Stimulated activated CD4-positive, alpha-beta T cell treated with anti-CD3 and anti-CD28 coated beads, Interleukin-4, amount 100 ng/mL, for 48 hours (primary cell): ENCODE measurements at regions not wholly inside any gene's neighbourhood (a gene's known extent, or its start where the extent isn't known, plus 50 kb on each side); places are given as distances from the start of the nearest gene placed in this dataset.

Source experiments
- DNase-seq, 2 donors: peaks; one replicate each; pipeline ENCODE4 v3.0.0-alpha.2; 2020; ENCODE audit warnings: low read depth in 2 of 2

GRCh38 chr17:73724341-73724740, 80.1 kb upstream of the SDK2 start:
- DNase-seq: no peak

DNA sequence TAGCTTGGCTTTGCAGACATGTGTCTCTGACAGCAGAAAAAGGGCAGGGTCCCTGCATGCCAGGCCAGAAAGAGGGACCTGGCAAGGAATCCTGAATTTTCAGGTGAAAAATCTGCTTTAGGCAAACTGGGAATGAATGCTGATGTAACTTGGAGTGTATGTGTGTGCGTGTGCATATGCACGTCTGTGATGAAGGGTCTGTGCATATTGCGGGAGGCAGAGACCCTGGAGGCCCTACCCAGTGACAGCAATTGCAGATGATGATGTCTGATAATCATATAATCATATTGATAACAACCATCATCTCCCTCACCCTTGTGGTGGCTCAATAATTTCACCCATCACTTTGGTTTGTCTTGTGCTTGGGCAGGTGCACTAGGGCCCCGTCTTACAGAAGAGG, 80.7 kb upstream of the SDK2 start:
- no peak for DNase-seq

DNA sequence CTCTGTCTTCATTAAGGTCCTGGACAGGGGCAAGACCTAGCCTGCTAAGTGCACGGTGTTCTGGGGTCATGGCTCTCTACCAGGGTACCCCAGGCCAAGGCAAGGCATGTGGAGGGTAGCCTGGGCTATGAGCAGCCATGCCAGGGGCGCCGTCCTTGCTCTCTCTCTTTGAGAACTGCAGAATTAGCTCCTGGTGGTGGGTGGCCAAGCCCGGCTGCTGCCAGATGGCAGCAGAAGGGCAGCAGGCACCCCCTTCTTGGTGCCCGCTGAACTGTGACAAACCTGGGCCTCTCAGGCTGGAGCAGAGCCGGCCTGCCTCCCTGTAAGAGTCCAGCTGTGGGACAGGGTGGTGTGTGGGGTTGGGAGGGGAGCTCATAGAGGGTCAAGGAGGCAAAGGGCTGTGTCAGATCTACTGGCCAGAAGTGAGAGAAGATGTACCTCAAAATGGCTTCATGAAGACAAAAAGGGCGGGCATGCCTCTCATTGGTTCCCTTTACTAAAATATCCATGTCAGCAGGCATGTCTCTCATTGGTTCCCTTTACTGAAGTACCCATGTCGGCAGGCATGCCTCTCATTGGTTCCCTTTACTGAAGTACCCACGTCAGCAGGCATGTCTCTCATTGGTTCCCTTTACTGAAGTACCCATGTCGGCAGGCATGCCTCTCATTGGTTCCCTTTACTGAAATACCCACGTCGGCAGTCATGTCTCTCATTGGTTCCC, 81.7 kb upstream of the SDK2 start:
- DNase-seq: no peak

DNA sequence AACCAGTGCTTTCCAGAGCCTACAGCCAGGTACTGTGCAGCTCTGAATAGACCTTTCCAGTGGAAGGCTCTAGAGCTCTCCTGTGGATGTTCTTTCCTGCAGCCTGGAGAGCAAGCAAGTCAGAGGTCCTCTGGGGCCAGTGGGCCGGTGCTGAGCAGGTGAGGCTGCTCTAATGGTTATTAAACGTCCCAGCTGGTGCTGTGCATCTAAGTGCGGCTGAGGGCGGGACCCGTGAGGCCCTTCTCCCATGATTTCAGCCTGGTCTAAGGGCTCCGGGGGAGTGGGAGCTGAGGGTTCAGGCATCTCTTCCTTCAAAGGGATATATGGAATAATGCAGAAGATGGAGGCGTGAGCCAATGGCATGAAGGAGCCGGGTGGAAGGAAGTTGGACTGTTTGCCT, 83.7 kb upstream of the SDK2 start:
- DNase-seq: no peak

- DNase-seq: no peak
These were observed 84.9 kb upstream of the SDK2 start for GRCh38 chr17:73729101-73729500.

GRCh38 chr17:73731733-73732132, 87.5 kb upstream of the SDK2 start:
- DNase-seq: no peak

GRCh38 chr17:73733517-73733916, 89.3 kb upstream of the SDK2 start:
- DNase-seq: no peak

DNA sequence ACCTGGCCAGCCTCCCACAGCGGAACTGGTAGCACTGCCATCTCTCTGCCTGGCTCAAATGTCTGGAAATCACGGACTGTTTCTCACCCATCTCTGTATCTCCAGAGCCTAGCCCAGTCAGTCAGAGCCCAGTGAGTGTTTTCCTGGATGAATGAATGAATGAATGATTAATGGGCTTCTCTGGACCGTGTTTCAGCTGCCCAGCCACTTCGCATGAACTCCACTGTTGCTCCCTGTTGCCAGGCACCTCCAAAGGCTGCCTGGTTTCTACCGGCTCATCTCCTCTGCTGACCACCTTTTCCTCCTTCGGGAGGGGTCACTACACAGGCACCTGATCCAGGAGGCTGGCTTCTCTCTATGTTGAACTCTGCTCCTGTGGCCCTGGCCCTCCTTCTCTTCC, 91.0 kb upstream of the SDK2 start:
- DNase-seq: no peak

DNA sequence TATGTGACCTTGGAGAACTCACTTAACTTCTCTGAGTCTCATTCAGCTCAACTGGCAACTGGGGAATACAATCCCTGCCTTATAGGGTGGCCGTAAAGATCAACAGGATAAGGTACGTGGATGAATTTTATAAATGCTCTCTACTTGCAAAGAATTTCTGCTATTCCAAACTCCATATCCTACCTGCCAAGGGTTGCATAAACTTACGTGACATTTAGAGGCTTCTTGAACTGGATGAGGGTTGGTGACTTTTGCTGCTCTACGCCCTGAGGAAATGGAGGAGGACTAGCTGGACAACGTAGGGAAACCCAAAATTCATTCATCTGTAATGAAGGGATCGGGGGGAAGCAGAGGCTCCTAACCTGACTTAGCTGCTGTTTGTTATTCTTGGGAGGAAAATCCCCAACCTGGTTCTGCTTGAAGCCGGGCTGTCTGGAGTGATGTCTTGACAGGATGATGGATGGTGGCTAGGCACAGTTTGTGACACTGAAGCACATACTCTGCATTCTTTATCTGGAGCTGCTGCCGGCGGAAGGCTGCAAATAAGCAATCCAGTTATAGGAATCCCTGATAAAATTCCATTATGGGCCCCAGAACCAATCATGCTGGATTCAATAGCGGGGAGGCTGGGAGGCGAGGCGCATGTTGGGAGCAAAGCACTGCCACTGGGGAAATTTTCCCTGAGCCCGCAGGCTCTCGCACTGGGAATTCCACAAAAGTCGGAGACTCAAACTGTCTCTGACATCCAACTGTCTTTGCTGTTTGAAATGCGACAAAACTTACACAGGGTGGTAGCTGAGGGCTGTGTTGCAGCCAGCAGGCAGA, 94.7 kb upstream of the SDK2 start:
- no peak for DNase-seq

- no peak for DNase-seq
These were observed 96.1 kb upstream of the SDK2 start for GRCh38 chr17:73740370-73740769.

DNA sequence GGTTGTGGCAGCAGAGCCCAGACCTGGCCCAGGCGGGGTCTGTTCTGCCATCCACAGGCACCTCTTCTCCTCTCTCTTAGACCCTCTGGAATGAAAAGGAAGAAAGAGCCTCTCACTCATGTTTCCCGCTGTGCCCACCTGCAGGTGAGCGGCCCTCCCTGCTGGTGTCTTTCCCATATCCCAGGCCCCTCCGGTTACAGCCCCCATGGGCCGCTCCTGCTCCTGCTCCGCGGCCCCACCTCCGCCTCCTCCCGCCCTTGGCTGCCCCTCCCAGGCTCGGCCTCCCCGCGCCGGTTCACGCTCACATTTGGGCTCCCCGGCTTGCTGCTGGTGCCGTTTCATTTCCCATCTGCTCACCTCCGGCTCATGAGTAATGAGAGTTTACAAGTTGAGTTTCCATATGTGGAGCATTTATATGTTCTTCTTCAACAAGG, 98.7 kb upstream of the SDK2 start:
- DNase-seq: no peak

DNA sequence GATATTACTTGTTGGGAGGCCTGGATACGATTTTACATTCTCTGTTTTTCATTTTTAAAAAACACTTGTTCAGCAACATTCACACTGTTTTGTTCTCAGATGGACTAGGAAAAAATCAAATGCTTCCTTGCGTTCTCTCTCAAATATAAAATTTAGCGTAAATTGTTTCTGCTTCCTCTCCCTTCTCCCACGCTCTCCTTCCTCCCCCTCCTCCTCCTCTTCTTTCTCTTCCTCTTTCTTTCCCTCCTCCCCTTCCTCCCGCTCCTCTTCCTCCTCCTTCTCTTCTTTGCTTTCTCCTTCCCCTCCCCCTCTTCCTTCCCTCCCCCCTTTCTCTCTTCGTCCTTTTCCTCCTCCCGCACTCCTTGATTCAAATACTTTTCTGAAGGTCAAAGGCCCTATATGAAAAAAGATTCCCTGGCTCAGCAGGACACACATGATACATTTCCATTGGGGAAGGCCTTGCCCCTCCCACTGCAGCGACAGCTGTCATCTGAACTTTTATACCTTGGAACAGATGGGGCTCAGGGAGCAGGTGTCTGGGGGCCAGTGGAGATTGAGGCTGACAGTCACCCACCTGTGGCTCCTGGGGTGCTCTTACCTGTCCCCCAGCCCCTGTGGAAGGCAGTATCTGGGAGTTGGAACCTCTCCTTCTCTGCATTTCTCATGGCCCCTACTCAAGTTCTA, 99.4 kb upstream of the SDK2 start:
- no peak for DNase-seq

DNA sequence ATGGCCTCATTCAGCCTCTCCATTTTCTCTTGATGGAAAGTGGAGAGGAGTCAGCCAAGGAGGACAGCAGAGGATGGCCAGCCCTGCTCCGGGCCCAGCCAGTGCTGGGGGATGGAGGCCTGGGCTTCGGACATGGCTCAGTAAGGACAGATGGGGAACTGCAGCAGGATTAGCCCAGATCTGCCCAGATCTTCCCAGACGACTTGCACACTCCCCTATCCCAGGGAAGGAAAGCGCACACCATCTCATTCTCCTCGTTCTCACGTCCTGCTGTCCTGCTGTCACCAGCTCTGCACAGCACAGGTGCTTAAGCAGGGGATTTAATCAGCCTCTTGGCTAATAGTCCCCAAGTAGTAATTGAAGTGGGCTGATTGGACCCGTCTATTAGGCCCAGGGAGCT, 100.2 kb upstream of the SDK2 start:
- no peak for DNase-seq

DNA sequence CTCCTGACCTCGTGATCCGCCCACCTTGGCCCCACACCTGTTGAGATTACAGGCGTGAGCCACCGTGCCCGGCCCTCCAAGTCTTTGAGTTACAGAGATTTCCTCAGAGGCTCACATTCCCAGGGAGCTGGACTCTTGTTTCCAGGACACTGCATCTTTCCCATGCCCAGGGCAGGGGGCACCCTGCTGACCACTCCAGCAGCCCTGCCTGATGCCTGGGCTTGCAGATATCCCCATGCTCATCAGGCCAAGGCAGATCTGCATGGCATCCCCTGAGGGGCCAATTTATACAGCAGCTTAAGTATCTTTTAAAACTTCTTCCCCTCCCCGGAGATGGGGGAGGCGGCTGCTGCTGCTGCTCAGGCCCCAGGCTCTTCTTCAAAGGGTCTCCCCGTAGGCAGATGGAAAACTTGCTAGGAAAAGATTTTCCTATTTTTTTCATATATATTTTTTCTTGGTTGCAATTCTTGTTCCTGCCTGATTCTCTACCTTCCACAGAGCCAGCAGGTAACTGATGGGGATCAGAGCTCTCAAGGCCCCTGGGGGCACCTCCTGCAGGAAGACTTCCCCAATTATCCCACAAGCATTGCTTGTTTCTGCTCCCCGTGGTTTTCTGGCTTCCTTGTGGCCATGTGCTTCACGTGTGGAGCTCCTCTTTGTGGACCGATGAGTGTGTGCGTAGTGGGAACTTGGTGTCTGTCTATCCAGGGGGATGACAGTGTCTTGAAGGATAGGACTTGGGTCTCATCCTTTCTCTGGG, 102.2 kb upstream of the SDK2 start:
- no peak for DNase-seq

DNA sequence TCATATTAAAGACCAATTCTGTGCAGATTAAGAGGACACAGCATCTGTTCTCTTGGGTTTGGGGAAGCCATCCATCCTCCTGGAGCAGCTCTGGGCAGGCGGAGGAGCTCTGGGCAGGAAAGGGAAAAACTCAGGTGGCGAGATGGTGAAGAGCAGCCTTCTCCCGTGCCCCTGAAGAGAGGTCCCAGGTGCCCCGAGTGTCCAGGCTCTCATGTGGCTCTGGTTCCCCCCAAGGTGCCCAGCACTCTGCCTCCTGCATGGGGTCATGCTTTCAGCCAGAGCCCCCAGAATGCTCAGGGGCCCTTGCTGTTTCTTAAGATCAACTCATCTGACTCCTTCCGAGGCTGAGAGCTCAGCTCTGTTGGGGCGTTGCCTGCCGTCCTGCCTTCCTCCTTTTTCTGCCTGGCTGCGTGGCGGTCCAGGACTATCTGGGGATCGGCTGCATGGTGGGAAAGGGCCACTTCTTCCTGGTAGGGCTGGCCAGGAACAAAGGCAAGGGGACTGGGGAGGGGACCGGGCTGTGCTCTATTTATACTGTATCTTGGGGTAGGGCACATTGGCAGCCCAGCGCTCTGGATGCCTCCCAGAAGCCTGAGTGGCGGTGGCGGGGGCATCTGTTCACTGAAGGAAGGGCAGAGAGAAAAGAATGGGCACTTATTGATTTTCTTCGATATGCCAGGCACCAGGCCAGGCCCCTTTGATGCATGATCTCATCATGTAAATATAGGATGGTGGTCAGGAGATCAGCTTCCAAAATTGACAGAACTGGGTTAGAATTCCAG, 103.2 kb upstream of the SDK2 start:
- no peak for DNase-seq

- no peak for DNase-seq
These were observed 104.3 kb upstream of the SDK2 start for GRCh38 chr17:73748508-73748907.

GRCh38 chr17:73749337-73749823, 105.1 kb upstream of the SDK2 start:
- no peak for DNase-seq

- DNase-seq: no peak
These were observed 105.8 kb upstream of the SDK2 start for GRCh38 chr17:73749928-73750605.

GRCh38 chr17:73750975-73751374, 106.7 kb upstream of the SDK2 start:
- DNase-seq: no peak

- DNase-seq: no peak
These were observed 109.7 kb upstream of the SDK2 start for GRCh38 chr17:73753751-73754496.
